HEK293 (cell line): ENCODE measurements at regions not wholly inside any gene's neighbourhood (a gene's known extent, or its start where the extent isn't known, plus 50 kb on each side); places are given as distances from the start of the nearest gene placed in this dataset.

Source experiments
- CTCF ChIA-PET: fragments of 350-600 bp; formaldehyde crosslinking; extraction: SDS; loops from one replicate; lab custom pipeline; 2021; ENCODE audit warnings: antibody characterized with exemption; lab: Yijun Ruan, JAX
- POLR2A ChIA-PET: fragments of 300-600 bp; formaldehyde crosslinking; extraction: SDS; loops from one replicate; lab custom pipeline; 2020; ENCODE audit warnings: antibody characterized with exemption, inconsistent platforms; lab: Yijun Ruan, JAX
- H3K27ac ChIP-seq: fragments of 200-500 bp; sonication (Bioruptor generic); 2 replicates; pipeline ENCODE4 v1.5.1; 2014; ENCODE audit warnings: low read depth, low read length, control low read depth, inconsistent platforms; ENCODE audit errors: extremely low read depth
- H3K36me3 ChIP-seq, 2 experiments: fragments of 200-500 bp in 1 of 2; sonication (Bioruptor generic) in 1 of 2; 1 replicate in 1 of 2; 2 replicates in 1 of 2; pipeline ENCODE4 v1.5.1; 2014 to 2017; ENCODE audit warnings: inconsistent platforms in 2 of 2, low read length in 2 of 2; ENCODE audit not compliant: control insufficient read depth in 2 of 2, insufficient read depth in 1 of 2
- H3K4me1 ChIP-seq: fragments of 200-500 bp; sonication (Bioruptor generic); 2 replicates; pipeline ENCODE4 v1.5.1; 2014; ENCODE audit warnings: mild to moderate bottlenecking, low read length, inconsistent platforms; ENCODE audit not compliant: control insufficient read depth, insufficient read depth
- H3K4me3 ChIP-seq: 2 replicates; pipeline ENCODE4 v1.5.1; 2011; ENCODE audit warnings: low read depth, mild to moderate bottlenecking, control low read depth, low read length, moderate library complexity
- H3K9me3 ChIP-seq: fragments of 200-500 bp; sonication (Bioruptor generic); 2 replicates; pipeline ENCODE4 v1.5.1; 2014; ENCODE audit warnings: low read depth, low read length, inconsistent platforms; ENCODE audit not compliant: control insufficient read depth, insufficient read depth
- GFI1B ChIP-seq: fragments of 450-650 bp; formaldehyde crosslinking; IDR thresholded peaks from 2 replicates; pipeline ENCODE4 v1.5.1; 2016; ENCODE audit warnings: missing biosample characterization, missing genetic modification characterization
- HOXD13 ChIP-seq: sonication (generic); formaldehyde crosslinking; IDR thresholded peaks from 2 replicates; pipeline ENCODE4 v1.8.0; 2022; ENCODE audit warnings: missing genetic modification reagents, borderline replicate concordance
- PRDM1 ChIP-seq: fragments of 450-650 bp; formaldehyde crosslinking; IDR thresholded peaks from 2 replicates; pipeline ENCODE4; 2016; ENCODE audit warnings: missing biosample characterization, missing genetic modification characterization
- PRDM2 ChIP-seq: fragments of 450-650 bp; formaldehyde crosslinking; IDR thresholded peaks from 2 replicates; pipeline ENCODE4 v1.5.1; 2016; ENCODE audit warnings: missing biosample characterization, missing genetic modification characterization, borderline replicate concordance
- RBAK ChIP-seq: fragments of 450-650 bp; formaldehyde crosslinking; IDR thresholded peaks from 2 replicates; pipeline ENCODE4 v1.5.1; 2016; ENCODE audit warnings: missing biosample characterization, missing genetic modification characterization
- SP3 ChIP-seq: fragments of 450-650 bp; formaldehyde crosslinking; IDR thresholded peaks from 2 replicates; pipeline ENCODE4 v1.5.1; 2016; ENCODE audit warnings: missing biosample characterization, missing genetic modification characterization
- ZBTB17 ChIP-seq: fragments of 450-650 bp; formaldehyde crosslinking; IDR thresholded peaks from 2 replicates; pipeline ENCODE4 v1.5.1; 2016; ENCODE audit warnings: missing biosample characterization, missing genetic modification characterization
- ZEB2 ChIP-seq: fragments of 450-650 bp; formaldehyde crosslinking; IDR thresholded peaks from 2 replicates; pipeline ENCODE4 v1.5.1; 2016; ENCODE audit warnings: missing biosample characterization, missing genetic modification characterization
- ZNF155 ChIP-seq: fragments of 450-650 bp; formaldehyde crosslinking; IDR thresholded peaks from 2 replicates; pipeline ENCODE4 v1.5.1; 2016; ENCODE audit warnings: missing biosample characterization, missing genetic modification characterization
- ZNF26 ChIP-seq: fragments of 450-650 bp; formaldehyde crosslinking; IDR thresholded peaks from 2 replicates; pipeline ENCODE4 v1.5.1; 2016; ENCODE audit warnings: missing biosample characterization, missing genetic modification characterization
- ZNF335 ChIP-seq: fragments of 450-650 bp; formaldehyde crosslinking; conservative IDR thresholded peaks from 2 replicates; pipeline ENCODE4 v1.5.1; 2016; ENCODE audit warnings: missing biosample characterization, missing genetic modification characterization
- ZNF354C ChIP-seq: fragments of 450-650 bp; formaldehyde crosslinking; IDR thresholded peaks from 2 replicates; pipeline ENCODE4 v1.5.1; 2016; ENCODE audit warnings: missing biosample characterization, missing genetic modification characterization, low read depth, borderline replicate concordance
- ZNF37A ChIP-seq: fragments of 450-650 bp; IDR thresholded peaks from 2 replicates; pipeline ENCODE4 v1.5.1; 2018; ENCODE audit warnings: missing biosample characterization, missing genetic modification characterization
- ZNF623 ChIP-seq: fragments of 450-650 bp; formaldehyde crosslinking; IDR thresholded peaks from 2 replicates; pipeline ENCODE4 v1.5.1; 2016; ENCODE audit warnings: missing biosample characterization, missing genetic modification characterization
- ZNF701 ChIP-seq: fragments of 450-650 bp; formaldehyde crosslinking; IDR thresholded peaks from 2 replicates; pipeline ENCODE4 v1.5.1; 2016; ENCODE audit warnings: missing biosample characterization, missing genetic modification characterization
- ZNF785 ChIP-seq: fragments of 450-650 bp; formaldehyde crosslinking; IDR thresholded peaks from 2 replicates; pipeline ENCODE4 v1.5.1; 2016; ENCODE audit warnings: missing biosample characterization, missing genetic modification characterization
- ZSCAN5A ChIP-seq: fragments of 450-650 bp; formaldehyde crosslinking; IDR thresholded peaks from 2 replicates; pipeline ENCODE4 v1.5.1; 2016; ENCODE audit warnings: missing biosample characterization, missing genetic modification characterization

GRCh38 chr12:97801471-97802059 lies 339.0 kb downstream of the RMST start (continued):
- TF ChIP-seq PRDM2 (no peak), ZNF354C (tag by site-specific recombination) (no peak), ZNF26 (no peak), ZSCAN5A (tag by site-specific recombination) (no peak)
- TF ChIP-seq, all 188 proteins: peak for 0

- ChIA-PET POLR2A (no interaction called here), CTCF (no interaction called here)
- no peak overlapping the region for H3K4me3 ChIP-seq
- no peaks in the 10 kb centered on the region for H3K4me1 ChIP-seq
- H3K9me3 ChIP-seq, result no peaks in the 10 kb centered on the region
- TF ChIP-seq PRDM1 (tag by site-specific recombination) (no peak), ZNF37A (tag by site-specific recombination) (no peak), ZNF785 (tag by site-specific recombination) (no peak), ZNF335 (no peak), ZNF623 (tag by site-specific recombination) (no peak), ZNF155 (tag by site-specific recombination) (no peak), ZBTB17 (tag by site-specific recombination) (no peak), HOXD13 (CRISPR knock-in tag) (no peak)
- TF ChIP-seq, all 188 proteins: peak for 0
- Histone ChIP-seq H3K27ac (no peak overlapping the region), H3K36me3 (no peaks in the 10 kb centered on the region)
Observed at GRCh38 chr12:97805146-97805545, 342.5 kb downstream of the RMST start.

DNA sequence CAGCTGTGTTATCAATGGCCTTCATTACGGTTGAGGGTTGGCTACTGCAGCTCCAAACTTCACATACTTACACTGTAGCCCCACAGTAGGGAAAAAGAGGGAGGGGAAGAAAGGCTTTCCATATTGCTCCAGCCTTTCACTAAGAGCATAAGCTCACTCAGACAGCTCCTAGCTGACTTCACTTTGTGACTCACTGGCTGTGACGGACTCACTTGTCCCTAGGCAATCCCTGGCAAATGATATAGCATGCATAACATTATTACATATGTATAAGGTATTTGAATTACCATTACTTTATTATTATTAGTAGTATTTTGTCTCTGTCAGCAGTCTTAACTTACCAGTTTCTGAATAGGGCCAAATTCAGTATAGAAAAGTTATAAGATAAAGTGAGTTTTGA lies 350.7 kb downstream of the RMST start:
- no peaks in the 10 kb centered on the region for H3K36me3 ChIP-seq
- CTCF ChIA-PET, result no interaction called here
- POLR2A ChIA-PET, result no interaction called here
- H3K27ac ChIP-seq, result no peak overlapping the region
- no peaks in the 10 kb centered on the region for H3K4me1 ChIP-seq
- H3K9me3 ChIP-seq, result no peaks in the 10 kb centered on the region
- no peak overlapping the region for H3K4me3 ChIP-seq
- TF ChIP-seq GFI1B, result no peak
- TF ChIP-seq ZEB2, result no peak
- no peak for TF ChIP-seq SP3 (tag by site-specific recombination)
- TF ChIP-seq RBAK (tag by site-specific recombination), result no peak
- no peak for TF ChIP-seq ZNF701 (tag by site-specific recombination)
